ENCODE measurements at regions not wholly inside any gene's neighbourhood (a gene's known extent, or its start where the extent isn't known, plus 50 kb on each side); places are given as distances from the start of the nearest gene placed in this dataset.

DNA sequence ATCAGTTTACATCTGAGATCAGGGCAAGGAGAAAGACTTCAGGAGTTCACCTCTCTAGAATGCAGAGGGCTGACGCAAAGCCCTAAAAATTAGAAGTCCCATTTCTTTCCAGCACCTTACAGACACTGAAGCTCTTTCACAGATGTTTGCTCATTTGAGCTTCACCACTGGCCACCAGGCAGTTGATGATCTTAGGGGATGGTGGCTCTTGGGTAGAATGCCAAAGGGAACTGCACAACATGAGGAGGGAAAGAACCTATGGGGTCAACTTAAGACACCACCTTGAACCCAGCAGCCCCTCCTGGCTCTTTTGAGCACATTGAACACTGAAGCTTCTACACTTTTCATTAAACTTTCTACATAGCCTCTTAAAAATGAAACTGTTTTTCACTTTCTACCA lies 390.3 kb upstream of the CELF2 start:
- TF ChIP-seq, protein P1, sequence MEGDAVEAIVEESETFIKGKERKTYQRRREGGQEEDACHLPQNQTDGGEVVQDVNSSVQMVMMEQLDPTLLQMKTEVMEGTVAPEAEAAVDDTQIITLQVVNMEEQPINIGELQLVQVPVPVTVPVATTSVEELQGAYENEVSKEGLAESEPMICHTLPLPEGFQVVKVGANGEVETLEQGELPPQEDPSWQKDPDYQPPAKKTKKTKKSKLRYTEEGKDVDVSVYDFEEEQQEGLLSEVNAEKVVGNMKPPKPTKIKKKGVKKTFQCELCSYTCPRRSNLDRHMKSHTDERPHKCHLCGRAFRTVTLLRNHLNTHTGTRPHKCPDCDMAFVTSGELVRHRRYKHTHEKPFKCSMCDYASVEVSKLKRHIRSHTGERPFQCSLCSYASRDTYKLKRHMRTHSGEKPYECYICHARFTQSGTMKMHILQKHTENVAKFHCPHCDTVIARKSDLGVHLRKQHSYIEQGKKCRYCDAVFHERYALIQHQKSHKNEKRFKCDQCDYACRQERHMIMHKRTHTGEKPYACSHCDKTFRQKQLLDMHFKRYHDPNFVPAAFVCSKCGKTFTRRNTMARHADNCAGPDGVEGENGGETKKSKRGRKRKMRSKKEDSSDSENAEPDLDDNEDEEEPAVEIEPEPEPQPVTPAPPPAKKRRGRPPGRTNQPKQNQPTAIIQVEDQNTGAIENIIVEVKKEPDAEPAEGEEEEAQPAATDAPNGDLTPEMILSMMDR (IDR thresholded peaks at IDR 0.05; ENCODE audit: insufficient read depth, low read length, poor library complexity, severe bottlenecking) = no peak
- no peak for TF ChIP-seq EZH2phosphoT487 (conservative IDR thresholded peaks at IDR 0.05; ENCODE audit: low read length)

DNA sequence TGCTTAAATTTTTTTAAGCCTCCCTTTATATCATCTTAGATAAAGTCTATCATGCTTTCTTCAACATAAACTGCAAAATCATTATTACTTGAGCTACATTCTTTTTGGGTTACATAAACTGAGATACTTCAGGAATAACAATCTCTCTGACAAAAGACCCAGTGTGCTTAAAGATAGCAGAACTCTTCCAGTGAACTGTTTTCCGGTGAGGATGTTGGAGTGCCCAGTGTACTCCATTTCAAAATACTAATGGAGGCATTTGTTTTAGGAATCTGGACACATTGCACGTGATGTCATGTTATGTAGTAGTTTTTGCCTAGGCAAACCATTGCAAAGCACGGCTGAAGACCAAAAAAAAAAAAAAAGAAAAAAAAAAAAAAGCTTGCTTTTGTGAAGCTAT lies 388.2 kb upstream of the CELF2 start:
- Histone ChIP-seq H3K4me3 (ENCODE audit: insufficient read depth, low read length, poor library complexity, severe bottlenecking) (no peak overlapping the region), H3K27me3 (ENCODE audit: low read length) (no peaks in the 10 kb centered on the region), H3K9me3 (ENCODE audit: insufficient read depth, low read length) (no peaks in the 10 kb centered on the region), H3K27ac (ENCODE audit: low read depth, low read length) (no peak overlapping the region), H3K36me3 (ENCODE audit: low read length) (no peaks in the 10 kb centered on the region), H3F3A (ENCODE audit: insufficient read depth) (no peaks in the 10 kb centered on the region), H3K4me2 (ENCODE audit: low read depth, low read length, poor library complexity, severe bottlenecking) (no peak overlapping the region), H3K79me2 (ENCODE audit: insufficient read depth, low read length) (no peaks in the 10 kb centered on the region), H2AFZ (ENCODE audit: low read depth, low read length, severe bottlenecking) (no peak overlapping the region), H4K20me1 (ENCODE audit: low read depth, low read length) (no peaks in the 10 kb centered on the region), H3K9ac (ENCODE audit: low read length) (no peak overlapping the region), H3K9me2 (replicated peaks; ENCODE audit: insufficient read depth, low read length) (no peaks in the 10 kb centered on the region)
- TF ChIP-seq, protein P1 (IDR thresholded peaks at IDR 0.05; ENCODE audit: insufficient read depth, low read length, poor library complexity, severe bottlenecking) = no peak
- TF ChIP-seq EZH2phosphoT487 (conservative IDR thresholded peaks at IDR 0.05; ENCODE audit: low read length) = no peak

More for the DNA sequence above, 390.3 kb upstream of the CELF2 start:
- Histone ChIP-seq H3K36me3 (ENCODE audit: low read length) (no peaks in the 10 kb centered on the region), H3K9ac (ENCODE audit: low read length) (no peak overlapping the region), H3K4me3 (ENCODE audit: insufficient read depth, low read length, poor library complexity, severe bottlenecking) (no peak overlapping the region), H3K79me2 (ENCODE audit: insufficient read depth, low read length) (no peaks in the 10 kb centered on the region), H3K9me2 (replicated peaks; ENCODE audit: insufficient read depth, low read length) (no peaks in the 10 kb centered on the region), H3K4me2 (ENCODE audit: low read depth, low read length, poor library complexity, severe bottlenecking) (no peak overlapping the region), H3K27me3 (ENCODE audit: low read length) (no peaks in the 10 kb centered on the region), H3K27ac (ENCODE audit: low read depth, low read length) (no peak overlapping the region), H3K9me3 (ENCODE audit: insufficient read depth, low read length) (no peaks in the 10 kb centered on the region), H3F3A (ENCODE audit: insufficient read depth) (no peaks in the 10 kb centered on the region), H4K20me1 (ENCODE audit: low read depth, low read length) (no peaks in the 10 kb centered on the region), H2AFZ (ENCODE audit: low read depth, low read length, severe bottlenecking) (no peak overlapping the region)

DNA sequence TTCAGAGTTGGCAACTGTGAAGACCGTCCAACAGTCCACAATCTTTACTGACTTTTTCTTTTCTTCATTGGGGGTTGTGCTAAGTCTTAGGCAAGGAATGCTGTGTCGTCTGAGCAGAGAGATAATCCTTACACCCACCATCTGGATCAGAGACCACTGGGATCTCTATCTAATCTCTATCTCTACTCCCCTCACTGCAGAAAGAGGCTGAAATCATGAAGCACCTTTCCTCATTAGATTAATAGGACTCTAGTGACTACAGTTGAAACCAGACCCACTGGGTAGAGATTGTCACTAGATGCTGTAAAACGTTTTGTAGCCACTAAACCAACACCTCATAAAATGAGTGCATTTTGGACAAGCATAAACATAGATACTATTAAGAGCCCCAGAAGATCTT lies 387.4 kb upstream of the CELF2 start:
- Histone ChIP-seq H3K4me2 (ENCODE audit: low read depth, low read length, poor library complexity, severe bottlenecking) (no peak overlapping the region), H3K4me3 (ENCODE audit: insufficient read depth, low read length, poor library complexity, severe bottlenecking) (no peak overlapping the region), H3K79me2 (ENCODE audit: insufficient read depth, low read length) (no peaks in the 10 kb centered on the region), H3K9ac (ENCODE audit: low read length) (no peak overlapping the region), H4K20me1 (ENCODE audit: low read depth, low read length) (no peaks in the 10 kb centered on the region), H3K9me2 (replicated peaks; ENCODE audit: insufficient read depth, low read length) (no peaks in the 10 kb centered on the region), H3K9me3 (ENCODE audit: insufficient read depth, low read length) (no peaks in the 10 kb centered on the region), H3K27ac (ENCODE audit: low read depth, low read length) (no peak overlapping the region), H3K27me3 (ENCODE audit: low read length) (no peaks in the 10 kb centered on the region), H3K36me3 (ENCODE audit: low read length) (no peaks in the 10 kb centered on the region), H3F3A (ENCODE audit: insufficient read depth) (no peaks in the 10 kb centered on the region), H2AFZ (ENCODE audit: low read depth, low read length, severe bottlenecking) (no peak overlapping the region)
- TF ChIP-seq, protein P1 (IDR thresholded peaks at IDR 0.05; ENCODE audit: insufficient read depth, low read length, poor library complexity, severe bottlenecking) = no peak

DNA sequence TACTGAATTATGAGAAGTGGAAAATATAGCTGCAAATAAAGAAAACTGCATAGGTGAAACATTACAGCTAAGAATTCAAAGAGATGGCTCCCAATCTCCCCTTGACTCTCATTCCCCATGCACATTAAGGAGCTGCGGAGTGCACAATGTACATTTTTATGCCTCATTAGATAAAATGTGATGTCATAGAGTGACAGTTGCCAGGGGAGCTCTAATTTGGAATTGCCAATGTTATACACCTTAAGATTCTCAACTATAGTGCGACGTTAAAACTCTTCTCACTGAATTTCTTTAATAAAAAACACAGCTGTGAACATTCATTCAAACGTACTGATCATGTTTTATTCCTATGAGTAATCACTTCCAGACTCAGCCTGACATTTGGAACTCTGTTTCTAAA lies 386.9 kb upstream of the CELF2 start:
- Histone ChIP-seq H2AFZ (ENCODE audit: low read depth, low read length, severe bottlenecking) (no peak overlapping the region), H3K36me3 (ENCODE audit: low read length) (no peaks in the 10 kb centered on the region), H3K79me2 (ENCODE audit: insufficient read depth, low read length) (no peaks in the 10 kb centered on the region), H3K27ac (ENCODE audit: low read depth, low read length) (no peak overlapping the region), H3K4me3 (ENCODE audit: insufficient read depth, low read length, poor library complexity, severe bottlenecking) (no peak overlapping the region), H3F3A (ENCODE audit: insufficient read depth) (no peaks in the 10 kb centered on the region), H3K9ac (ENCODE audit: low read length) (no peak overlapping the region), H3K9me3 (ENCODE audit: insufficient read depth, low read length) (no peaks in the 10 kb centered on the region), H3K9me2 (replicated peaks; ENCODE audit: insufficient read depth, low read length) (no peaks in the 10 kb centered on the region), H3K4me2 (ENCODE audit: low read depth, low read length, poor library complexity, severe bottlenecking) (no peak overlapping the region), H3K27me3 (ENCODE audit: low read length) (no peaks in the 10 kb centered on the region), H4K20me1 (ENCODE audit: low read depth, low read length) (no peaks in the 10 kb centered on the region)
- TF ChIP-seq, protein P1 (IDR thresholded peaks at IDR 0.05; ENCODE audit: insufficient read depth, low read length, poor library complexity, severe bottlenecking) = no peak
- no peak for TF ChIP-seq EZH2phosphoT487 (conservative IDR thresholded peaks at IDR 0.05; ENCODE audit: low read length)
